Left hindlimb (tissue), 1 donor: ENCODE measurements at regions not wholly inside any gene's neighbourhood (a gene's known extent, or its start where the extent isn't known, plus 50 kb on each side); places are given as distances from the start of the nearest gene placed in this dataset.
"Not testable (repeated sequence)": the region's sequence is repeated elsewhere in the genome, so short reads cannot be mapped to it uniquely, and the experiment has no call there.

Source experiments
- DNase-seq: peaks from one replicate; pipeline ENCODE4 v3.0.0-alpha.2; 2018

- peak; percentile 10 for DNase-seq
Observed at GRCh38 chr20:1825938-1826445, 69.2 kb upstream of the SIRPA start.

DNA sequence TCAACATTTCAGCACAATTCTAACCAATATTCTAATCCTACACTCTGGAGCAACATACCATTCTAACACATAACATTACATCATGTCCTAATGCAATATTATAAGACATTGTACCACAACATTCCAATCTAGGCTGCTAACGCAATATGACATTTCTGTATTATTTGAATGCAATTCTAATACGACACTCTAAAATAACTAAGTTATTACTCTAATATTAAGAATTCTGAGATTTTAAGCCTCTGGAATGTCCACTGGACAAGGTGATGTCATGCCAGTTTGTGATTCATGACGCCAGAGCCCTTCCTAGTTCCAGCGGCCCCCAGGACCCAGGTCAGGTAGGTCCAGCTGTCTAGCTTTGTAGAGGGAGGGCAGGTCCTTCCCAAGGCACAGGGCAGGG lies 69.7 kb upstream of the SIRPA start:
- no peak for DNase-seq

DNA sequence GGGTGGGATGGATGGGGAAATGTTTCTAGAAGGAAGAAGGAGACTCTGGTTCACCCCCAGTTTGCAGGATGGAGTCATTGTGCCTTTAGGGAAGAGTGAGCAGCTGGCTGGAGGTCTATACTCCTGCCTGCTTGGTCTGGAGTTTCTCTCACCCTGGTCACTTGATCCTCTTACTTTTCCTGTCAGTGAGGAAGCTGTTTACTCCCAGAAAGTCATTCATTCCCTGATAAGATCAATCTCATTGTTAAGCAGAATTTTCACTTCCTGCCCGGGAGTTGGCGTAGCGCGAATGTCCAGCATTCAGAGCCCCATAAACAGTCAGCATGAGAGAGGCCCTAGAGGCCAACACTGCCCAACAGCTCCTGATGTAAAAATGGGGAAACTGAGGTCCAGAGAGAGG lies 70.4 kb upstream of the SIRPA start:
- no peak for DNase-seq

GRCh38 chr20:1824181-1824580 lies 71.0 kb upstream of the SIRPA start:
- DNase-seq: no peak

GRCh38 chr20:1823450-1823844 lies 71.8 kb upstream of the SIRPA start:
- no peak for DNase-seq

DNA sequence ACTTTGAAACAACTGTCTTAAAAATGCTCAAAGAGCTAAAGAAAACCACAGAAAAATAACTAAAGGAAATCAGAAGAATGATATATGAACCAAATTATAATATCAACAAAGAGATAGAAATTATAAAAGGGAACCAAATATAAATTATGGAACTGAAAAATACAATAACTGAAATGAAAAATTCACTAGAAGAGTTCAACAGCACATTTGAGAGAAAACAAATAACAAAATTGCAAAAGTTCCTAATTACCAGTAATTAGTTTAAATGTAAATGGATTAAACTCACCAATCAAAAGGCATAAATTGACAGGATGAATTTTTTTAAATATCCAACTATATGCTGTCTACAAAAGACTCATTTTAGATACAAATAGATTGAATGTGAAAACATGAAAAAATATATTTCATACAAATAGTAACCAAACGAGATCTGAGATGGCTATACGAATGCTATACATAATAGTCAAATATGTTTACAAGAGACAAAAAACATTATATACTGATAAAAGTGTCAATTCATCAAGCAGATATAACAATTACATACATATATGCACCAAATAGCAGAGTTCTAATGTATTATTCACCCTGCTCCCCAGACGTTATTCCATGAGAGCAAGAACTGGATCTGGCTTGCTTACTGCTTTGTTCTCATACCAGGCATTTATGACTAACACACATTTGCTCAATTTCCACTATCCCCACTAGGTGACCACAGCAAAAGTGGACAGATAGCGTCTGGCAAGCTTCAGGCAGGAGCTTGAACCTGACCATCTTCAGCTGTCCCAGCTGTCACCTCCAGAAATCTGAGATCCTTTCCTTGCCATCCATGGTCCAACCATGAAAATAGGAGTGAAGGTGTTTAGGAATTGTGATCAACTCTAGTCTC lies 72.4 kb upstream of the SIRPA start:
- DNase-seq: no peak

GRCh38 chr20:1820138-1821079 lies 74.8 kb upstream of the SIRPA start:
- DNase-seq: no peak

GRCh38 chr20:1819311-1820137 lies 75.7 kb upstream of the SIRPA start:
- DNase-seq: no peak

- no peak for DNase-seq
Observed at GRCh38 chr20:1818895-1819294, 76.3 kb upstream of the SIRPA start.

DNA sequence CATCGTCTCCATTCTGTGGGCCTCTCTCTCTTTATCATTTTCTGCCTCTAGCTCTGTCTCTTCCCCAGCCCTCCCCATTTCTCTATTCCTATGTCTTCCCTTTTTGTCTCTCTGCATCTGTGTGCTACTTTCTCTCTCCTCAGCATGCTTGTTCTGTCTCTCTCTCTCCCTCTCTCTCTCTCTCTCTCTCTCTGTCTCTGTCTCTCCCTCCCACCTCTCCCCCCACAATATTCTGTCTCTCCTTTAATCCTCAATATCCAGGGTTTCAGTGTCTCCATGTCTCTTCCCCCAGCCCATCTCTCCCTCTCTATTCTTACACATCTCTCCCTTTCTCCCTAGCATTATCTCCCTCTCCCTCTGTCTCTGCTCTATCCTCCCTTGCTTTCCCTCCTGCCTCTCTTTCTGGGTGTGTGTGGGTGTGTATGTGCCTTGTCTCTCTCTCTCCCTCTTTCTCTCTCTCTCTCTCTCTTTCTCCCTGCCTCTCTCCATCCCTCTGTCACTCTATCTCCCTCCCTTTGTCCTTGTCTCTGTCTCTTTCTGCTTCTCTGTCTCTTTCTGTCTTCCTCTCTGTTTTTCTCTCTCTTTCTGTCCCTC lies 76.9 kb upstream of the SIRPA start:
- no peak for DNase-seq

DNA sequence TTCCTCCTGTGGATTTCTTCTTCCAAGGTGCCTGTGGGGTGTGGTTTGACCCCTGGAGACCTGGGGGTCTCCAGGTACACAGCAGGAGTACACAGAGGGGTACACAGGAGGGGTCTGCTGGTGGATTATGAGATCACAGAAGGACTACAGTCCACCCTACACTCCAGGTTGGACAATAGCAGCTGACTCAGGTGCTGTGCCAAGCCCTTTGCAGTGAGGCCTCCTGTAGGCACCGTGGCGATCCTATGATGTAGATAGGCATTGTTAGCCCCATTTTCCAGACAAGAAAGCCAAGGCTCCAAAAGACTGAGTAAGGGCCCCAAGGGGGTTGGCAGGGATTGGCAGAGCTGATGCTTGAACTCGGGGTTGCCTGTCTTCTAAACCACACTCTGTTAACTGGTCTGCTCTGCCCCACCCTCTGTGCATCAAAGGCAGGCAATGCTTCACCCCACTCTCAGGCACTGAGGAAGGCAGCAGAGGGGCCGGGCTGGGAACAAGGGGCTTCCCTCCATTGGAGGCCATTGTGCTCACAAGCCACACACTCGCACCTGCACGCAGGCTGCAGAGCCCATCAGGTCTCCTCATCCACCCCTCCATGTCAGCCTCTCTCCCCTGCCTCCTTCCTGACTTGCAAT lies 77.5 kb upstream of the SIRPA start:
- no peak for DNase-seq

- DNase-seq: no peak
Observed at GRCh38 chr20:1816384-1817381, 78.5 kb upstream of the SIRPA start.

DNA sequence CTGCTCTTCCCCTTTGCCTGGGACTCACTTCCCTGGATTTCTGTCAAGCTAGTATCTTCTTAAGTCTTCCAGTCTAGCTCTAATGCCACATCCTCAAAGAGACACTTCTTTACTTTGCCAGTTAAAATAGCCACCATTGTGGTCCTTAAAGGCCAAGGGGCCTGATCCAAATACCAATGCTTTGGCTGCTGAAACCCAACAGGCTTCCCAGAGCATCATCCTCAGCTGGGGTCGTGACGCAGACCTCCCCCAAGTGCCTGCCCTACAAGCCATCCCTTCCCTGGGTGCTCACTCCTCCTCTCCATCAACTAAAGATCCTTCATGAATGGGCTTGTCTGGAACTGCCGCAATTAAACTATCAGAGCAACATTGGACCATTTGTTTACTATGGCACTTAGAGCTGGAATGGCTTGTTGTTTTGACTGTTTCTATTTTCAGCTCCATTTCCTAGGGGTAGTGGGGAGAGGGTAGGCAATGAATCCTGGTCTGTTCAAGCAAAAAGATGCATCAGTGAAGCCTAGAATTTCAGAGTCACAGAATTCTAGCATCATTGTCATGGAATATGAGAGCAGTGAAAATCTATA lies 79.6 kb upstream of the SIRPA start:
- no peak for DNase-seq

DNA sequence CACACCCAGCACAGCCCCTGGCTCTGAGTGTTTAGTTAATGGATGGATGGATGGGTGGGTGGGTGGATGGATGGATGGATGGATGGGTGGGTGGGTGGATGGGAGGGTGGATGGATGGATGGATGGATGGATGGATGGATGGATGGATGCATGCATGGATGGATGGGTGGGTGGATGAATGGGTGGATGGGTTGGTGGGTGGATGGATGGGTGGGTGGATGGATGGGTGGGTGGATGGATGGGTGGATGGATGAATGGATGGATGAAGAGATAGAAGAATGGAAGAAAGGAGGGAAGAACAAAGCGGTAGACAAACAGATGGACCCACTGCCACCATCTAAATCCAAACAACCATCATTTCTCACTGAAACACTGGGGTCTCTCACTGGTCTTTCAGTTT lies 80.3 kb upstream of the SIRPA start:
- DNase-seq: not testable (repeated sequence)

DNA sequence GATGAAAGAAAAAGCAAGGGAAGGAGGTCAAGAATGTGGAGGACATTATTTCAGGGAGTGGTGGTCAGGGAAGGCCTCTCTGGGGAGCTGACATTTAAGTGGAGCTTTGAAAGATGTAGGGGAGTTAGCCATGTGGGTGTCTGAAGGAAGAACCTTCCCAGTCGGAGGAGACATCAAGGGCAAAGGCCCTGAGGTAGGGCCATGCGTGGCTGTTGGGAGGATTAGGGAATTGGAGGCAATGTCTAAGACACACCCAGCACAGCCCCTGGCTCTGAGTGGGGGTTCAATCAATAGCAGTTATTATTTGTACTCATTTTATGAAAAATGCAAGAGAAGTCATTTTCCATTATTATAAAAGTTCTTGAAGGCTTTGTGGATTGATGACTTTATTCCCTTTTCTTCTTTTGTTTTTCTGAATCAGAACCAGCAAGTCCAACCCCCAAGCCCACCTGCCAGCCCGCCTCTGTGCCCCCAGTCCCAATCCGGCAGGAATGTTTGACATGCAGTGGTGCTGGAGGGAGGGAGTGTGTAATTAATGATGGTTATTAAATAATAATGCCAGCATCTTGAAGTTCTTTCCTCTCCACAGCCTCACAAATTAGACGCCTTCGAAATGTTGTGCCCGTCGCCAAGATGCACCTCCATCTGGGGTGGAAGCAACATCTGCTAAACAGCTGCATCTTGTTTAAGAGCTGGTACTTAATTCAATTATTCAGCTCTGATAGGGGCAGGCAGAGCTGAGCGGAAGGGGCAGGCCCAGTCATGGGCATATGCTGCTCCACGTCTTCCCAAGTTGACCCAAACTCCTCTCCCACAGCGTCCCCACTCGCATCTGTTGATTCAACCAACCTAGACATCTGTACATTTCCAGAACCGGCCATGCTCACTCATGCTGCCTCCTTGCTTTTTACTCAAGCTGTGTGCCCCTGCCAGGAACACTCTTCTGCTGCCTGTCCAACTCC lies 81.3 kb upstream of the SIRPA start:
- no peak for DNase-seq

- no peak for DNase-seq
Observed at GRCh38 chr20:1813101-1813529, 82.1 kb upstream of the SIRPA start.

GRCh38 chr20:1811621-1812498 lies 83.3 kb upstream of the SIRPA start:
- DNase-seq: no peak
